Dedifferentiated amniotic fluid mesenchymal stem cell (primary cell): ENCODE measurements at regions not wholly inside any gene's neighbourhood (a gene's known extent, or its start where the extent isn't known, plus 50 kb on each side); places are given as distances from the start of the nearest gene placed in this dataset.

Source experiments
- DNase-seq: peaks from one replicate; pipeline ENCODE4 v3.0.0-alpha.2; 2016; ENCODE audit errors: extremely low spot score

DNA sequence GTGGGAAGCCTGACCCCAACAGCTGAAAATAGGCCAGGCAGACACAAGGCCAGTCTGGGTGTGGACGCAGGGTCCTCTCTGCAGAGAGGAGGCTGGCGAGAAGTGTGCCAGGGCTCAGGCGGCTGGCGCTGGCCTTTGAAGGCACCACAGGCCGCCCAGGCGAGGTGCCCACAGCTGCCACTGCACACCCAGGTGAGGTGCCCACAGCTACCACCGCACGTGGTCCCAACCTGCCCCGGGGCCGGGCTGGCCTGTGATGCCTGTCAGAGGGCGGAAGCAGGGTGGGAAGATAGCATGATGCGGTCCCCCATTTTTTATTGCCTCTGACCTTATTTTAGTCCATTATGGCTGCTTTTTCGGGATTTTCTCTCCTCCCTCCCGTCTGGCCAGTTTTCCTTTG lies 1303.9 kb downstream of the BRD1 start:
- DNase-seq = no peak

GRCh38 chr22:48523091-48523490 lies 1304.6 kb downstream of the BRD1 start:
- DNase-seq = no peak

GRCh38 chr22:48522271-48522670 lies 1305.4 kb downstream of the BRD1 start:
- no peak for DNase-seq

GRCh38 chr22:48520884-48521588 lies 1306.6 kb downstream of the BRD1 start:
- no peak for DNase-seq

GRCh38 chr22:48520207-48520606 lies 1307.5 kb downstream of the BRD1 start:
- DNase-seq = no peak

DNA sequence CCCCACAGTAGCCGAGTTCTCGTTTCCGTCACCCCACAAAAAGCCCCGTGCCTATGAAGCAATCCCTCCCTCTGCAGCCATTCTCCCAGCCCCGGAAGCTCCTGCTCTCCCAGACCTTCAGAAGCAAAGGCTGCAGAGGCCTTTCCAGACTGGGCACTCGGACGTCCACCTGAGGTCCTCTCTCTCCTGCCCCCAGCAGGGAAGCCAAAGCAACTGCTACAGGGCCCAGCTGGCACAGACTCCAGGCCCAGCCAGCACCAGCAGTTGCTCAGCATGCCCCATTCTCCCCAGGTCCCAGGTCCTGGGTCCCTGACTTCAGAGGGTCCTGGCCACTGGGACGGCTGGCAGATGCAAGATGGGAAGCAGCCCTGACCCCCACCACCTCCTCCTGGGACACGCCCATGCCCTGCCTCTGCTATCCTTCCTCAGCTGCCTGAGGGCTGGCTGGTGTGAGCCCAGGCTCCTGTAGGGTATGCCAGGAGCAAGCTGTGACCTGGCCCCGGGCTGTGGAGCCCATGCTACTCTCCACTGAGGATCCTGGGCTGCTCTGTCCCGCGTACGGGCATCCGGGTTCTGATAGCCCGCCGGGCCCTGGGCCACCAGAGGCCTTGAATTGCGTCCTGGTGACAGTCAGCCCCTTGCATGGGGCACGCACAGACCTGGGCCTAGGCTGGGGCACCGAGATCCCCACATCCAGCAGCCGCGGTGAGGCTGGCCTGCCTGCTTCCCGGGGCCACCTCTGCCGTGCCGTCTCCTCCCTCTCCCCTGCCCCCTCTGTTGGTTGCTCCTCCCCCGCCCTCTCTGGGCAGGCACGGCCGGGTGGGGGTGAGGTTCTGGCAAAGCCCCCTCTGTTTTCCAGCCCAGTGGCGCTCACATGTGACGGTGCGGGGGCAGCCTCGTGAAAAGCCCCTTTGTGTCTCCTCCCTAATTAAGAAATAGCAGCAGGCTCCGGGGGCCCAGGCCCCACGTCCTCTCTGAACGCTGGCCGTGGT lies 1310.3 kb downstream of the BRD1 start:
- no peak for DNase-seq

DNA sequence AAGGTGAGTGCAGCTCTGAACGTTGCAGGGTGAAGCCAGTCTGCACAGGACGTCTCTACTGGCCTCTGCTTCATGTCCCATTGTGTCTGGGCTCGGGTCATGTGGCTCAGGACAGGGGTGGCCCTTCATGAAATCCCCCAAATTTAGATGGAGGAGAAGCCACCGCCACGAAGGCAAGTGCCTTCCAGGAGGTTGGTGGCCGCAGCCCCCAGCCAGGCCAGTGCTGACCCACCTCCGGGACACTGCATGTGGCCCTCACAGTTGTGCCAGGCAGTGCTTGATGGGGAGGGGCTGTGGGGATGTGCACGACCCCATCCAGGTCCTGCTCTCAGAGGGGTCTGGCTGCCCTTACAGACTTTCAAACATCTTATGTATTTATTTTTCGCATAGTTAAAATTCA lies 1311.1 kb downstream of the BRD1 start:
- DNase-seq = no peak

DNA sequence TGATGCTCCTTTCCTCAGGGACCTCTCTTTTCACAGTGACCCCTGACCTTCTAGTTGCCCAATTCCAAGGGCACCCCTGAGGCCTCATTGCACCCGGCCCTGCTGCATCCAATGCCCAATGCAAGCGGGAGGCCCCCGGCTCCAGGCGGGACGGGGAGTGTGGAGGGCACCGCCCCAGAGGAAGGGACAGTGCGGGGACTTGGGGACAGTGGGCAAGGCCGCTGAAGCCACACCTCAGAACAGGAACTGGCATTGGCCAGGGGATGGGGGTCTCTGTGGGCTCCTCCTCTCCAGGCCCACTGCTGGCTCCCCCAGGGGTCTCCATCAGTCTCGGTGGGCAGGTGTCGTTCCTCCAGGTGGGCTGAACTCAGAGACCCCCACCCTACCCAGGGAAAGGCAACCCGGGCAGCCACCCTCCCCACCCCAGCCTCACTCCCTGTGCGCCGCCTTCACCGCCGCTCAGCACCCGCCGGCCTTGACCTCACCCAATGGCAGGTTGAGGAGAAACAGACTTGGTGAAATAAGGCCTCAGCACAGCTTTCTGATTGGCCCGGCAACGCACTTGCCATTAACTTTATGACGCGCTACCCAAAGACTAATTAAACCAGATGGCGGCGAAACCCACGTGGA lies 1312.0 kb downstream of the BRD1 start:
- no peak for DNase-seq

GRCh38 chr22:48513929-48514328 lies 1313.7 kb downstream of the BRD1 start:
- DNase-seq = no peak

DNA sequence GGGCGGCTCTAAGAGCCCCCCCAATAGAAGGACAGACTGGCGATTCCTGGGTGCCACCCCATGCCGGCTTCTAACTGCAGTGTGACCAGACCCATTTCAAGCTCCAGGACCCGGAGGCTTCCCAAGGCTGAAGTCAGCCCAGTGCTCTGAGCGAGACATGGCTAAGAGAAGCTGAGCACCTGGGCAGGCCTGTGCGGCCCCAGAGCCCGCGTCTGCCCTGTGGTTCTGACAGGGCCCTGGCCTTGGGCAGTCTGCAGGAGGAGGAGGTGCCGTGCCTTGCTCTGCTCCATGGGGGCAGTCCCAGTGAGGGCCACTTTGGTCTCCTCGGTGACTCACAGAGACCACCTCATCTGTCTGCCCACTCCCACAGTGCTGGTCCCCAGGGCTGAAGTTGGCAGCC lies 1314.2 kb downstream of the BRD1 start:
- no peak for DNase-seq

DNA sequence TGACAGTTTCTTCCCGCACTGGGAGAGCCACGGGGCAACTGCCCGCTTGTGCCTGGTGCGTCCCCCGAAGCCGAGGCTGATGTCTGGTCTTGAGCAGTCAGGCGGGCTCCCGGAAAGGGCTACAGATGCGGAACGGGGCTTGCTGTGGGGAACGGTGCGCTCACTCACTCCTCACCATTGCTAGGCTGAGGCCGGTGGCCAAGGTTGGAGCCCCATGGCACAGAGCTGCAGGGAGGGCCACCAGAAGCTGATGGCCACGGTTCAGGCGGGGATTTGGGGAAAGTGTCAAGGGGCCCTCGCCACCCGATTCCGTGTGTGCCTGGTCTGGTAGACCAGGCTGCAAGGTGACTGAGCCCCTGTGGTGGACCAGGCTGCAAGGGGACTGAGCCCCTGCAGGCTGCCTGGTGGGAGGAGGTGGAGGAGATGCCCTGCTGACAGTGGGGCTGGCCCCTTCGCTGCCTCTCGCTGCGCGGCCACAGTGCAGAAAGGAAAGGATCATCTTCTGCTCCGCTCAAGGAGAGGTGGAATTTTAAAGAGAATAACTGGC lies 1315.8 kb downstream of the BRD1 start:
- DNase-seq = no peak

DNA sequence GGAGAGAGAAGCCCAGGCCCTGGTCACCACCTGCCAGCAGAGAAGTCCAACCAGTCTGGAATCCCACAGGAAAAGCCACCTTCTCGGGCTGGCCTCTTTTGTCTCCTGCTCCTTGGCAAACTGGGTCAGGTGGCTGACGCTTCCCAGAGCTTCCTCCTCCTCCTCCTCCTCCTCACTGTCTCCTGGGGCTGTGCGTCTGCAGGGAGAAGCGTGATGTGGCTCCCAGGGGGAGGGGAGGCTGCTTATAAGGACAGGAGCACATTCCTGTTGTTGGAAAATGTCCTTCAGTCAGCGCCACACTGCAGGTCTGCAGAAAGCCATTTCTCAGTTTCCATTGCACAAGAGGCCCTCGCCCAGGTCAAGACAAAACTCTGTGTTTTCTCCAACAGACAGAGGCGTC lies 1316.5 kb downstream of the BRD1 start:
- no peak for DNase-seq

DNA sequence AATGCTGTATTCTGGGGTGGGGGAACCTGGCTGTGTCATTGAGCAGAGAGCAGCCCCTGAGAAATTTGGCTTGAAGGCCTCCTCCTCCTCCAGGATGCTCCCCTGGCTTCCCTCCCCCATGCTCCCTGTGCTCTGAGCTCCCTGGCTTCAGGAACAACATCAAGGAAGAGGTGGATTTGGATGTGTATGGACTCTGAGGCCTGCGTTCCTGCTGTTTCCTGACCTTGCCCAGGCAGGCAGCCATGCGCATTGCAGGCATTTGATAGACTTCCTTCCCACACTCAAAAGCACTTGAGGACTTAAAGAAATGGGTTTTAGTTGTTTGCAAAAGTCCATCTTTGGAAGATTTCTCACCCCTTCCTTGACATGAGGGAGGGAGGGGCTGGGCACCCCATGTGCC lies 1317.1 kb downstream of the BRD1 start:
- no peak for DNase-seq

DNA sequence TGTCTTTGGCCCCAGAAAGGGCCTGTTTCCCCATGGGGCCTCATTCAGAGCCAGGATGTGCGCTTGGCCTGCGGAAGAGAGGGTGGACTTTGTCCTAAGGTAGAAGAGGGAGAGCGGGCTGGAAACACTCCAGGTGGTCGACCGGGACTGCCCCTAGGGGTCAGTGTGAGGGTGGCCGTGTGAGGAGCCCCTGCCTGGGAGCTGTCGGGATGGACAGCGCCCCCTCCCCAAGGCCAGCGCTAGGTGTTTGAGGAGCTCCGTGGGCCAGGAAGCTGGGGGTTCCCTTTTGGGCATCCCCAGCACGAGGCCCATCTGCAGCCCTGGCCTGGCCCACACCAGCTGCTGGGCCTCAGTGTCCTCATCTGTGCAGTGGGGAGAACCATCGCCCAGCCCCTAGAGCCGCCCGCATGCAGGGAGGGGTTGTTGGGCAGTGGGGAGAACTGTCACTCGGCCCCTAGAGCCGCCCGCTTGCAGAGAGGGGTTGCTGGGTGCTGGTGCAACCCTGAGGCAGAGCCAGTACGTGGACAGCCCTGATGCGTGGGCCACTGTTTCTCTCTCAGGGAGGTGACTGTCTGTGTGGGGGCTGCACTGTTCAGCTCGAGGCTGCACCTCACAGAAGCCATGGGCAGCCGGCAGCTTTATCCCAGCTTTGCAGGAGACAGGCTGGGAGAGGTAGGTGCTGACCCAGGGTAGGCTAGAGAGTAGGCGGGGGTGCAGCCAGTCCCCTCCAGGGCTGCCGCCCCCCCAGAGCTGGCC lies 1319.9 kb downstream of the BRD1 start:
- no peak for DNase-seq

GRCh38 chr22:48507171-48507570 lies 1320.5 kb downstream of the BRD1 start:
- DNase-seq = no peak

GRCh38 chr22:48506506-48507145 lies 1321.0 kb downstream of the BRD1 start:
- no peak for DNase-seq

GRCh38 chr22:48505891-48506290 lies 1321.8 kb downstream of the BRD1 start:
- DNase-seq = no peak

GRCh38 chr22:48504519-48505140 lies 1323.0 kb downstream of the BRD1 start:
- DNase-seq = no peak

DNA sequence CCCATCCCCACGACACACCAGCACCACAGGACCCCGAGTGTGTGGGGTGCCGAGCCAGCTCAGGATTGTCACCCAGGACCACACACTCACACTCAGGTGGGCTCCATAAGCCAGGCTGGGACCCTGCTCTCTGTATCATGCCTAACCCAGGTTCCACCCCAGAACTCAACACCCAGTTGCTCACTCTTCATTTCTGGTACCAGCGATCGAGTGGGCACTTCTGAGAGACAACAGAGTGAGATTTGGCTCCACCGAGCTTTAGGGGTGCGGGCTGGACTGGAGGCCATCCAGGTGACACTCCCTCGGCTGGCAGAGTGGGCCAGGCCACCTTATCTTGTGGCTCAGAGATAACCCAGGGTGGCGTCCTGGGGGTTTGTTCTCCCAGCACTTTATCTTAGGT lies 1323.8 kb downstream of the BRD1 start:
- no peak for DNase-seq

DNA sequence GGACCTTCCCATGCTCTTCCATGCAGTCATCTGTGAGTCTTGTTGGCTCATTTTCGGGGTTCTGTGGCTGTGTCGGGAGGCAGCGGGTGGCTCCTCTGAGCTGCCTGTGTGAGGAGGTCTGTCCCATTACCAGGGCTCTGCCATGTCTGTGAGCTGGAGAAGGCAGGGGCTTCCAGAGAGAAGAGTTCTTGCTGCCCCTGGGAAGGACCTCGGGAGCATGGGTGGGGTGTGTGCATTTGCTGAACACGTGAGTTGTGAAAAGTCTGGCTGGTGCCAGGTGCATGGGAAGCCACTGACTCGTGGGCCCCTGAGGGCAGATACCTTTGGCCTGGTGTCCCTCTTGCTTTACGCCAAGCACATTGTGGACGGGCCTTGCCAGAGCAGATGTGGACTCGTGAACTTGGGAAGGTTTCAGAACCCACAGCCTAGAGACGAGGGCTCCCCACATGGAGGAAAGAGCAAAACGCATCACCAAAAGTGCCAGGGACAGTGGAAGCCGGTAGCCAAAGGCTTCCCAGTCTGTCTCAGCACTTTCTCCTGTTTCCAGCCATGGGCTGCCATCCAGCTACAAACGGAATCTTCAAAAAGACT lies 1324.5 kb downstream of the BRD1 start:
- no peak for DNase-seq
